SK-MEL-5 (cell line): ENCODE measurements at regions not wholly inside any gene's neighbourhood (a gene's known extent, or its start where the extent isn't known, plus 50 kb on each side); places are given as distances from the start of the nearest gene placed in this dataset.

ENCODE experiments used
- DNase-seq: peaks from one replicate; pipeline ENCODE4 v3.0.0-alpha.2; 2016; ENCODE audit warnings: low read depth, low spot score
- in situ Hi-C: cut with HindIII; loops from 2 replicates; pipeline ENCODE4 v1.10.0; 2016; ENCODE audit warnings: low sequenced_read_pairs, high pct_unique_total_duplicates, low pct_unique_long_range_greater_than_20kb

DNA sequence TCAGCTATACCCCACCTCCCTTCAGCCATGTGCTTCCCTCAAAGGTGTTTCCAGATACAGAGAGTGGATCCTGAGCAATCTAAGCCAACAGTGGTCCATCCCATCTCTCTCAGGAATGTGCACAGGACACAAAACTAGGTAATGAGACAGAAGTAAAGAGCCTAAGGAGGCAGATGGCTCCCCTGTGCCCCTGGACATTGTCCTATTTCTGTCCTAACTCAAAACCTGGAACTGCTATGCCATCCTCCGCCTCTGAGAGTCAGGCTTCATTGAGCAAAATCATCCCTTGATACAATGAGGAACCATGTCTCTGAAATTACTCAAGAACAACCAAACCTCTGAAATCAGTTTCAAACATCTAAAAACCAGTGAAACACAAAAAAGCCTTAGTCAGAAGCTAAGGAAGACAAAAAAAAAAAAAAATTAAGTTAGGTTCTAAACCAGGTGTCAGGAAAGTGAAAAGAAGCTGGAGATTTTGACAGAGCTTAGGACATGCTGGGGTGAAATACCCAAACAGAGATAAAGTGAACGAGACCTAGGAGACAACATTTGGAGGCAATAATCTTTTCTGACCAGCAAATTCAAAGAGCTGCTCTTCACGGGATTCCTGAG lies 200.3 kb upstream of the PLEKHG7 start:
- peak; percentile 43 for DNase-seq
- in situ Hi-C loops, result no loop called here

DNA sequence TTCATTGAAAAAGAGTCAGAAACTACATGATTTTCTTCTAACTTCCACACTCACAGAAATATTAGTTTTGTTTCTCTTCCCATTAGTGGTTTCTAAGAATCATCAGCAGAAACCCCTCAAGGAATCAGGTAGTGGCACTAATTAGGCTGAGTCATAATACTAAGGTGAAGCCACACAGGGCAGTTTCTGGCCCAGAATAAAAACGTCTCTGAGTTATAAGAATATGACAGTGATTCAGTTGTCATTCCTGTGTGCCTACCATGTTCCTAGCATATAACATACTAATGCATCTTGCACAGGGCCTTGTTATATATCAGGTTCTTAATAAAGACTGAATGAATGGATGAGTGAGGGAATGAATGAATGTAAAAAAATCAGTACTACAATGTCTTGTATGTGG lies 206.0 kb upstream of the PLEKHG7 start:
- DNase-seq, result no peak
- in situ Hi-C loops, result no loop called here

DNA sequence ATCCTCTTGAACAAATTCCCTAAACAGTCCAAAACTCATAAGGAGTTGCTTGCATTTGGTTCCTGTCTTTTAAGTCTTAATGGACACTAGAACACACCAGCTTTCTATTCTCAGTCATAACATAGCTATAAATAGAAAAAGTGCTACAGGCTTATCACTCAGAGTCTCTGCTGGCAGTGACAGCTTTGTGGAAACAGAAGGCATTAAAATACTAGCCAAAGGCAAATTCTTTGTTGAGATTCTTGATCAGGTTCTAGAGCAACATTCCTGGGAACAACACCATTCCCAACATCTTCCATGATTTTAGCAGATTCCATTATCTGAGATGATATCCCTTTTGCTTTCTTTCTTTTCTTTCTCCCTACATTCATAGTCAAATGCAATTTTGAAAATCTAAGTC lies 207.7 kb upstream of the PLEKHG7 start:
- in situ Hi-C loops, result no loop called here
- DNase-seq, result no peak

DNA sequence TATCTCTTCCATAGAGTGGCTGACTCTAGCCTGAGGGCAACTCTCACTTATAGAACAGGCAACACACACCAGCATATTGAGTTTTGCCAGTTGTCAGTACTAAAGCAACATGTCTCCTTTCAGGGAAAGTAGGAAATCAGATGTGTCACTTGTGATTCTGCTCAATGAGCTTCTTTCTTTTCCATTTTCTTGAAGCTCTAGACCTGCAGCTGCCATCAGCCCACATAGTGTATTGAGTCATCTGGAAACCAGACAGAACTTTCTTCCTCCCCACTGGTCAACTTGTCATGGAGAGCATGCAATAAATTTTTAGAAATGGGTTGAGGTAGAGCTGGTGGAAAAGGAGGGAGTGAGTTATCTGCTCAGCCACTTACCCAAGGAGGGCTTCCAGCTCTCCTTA lies 209.0 kb upstream of the PLEKHG7 start:
- DNase-seq, result peak; percentile 32
- in situ Hi-C loops, result no loop called here

DNA sequence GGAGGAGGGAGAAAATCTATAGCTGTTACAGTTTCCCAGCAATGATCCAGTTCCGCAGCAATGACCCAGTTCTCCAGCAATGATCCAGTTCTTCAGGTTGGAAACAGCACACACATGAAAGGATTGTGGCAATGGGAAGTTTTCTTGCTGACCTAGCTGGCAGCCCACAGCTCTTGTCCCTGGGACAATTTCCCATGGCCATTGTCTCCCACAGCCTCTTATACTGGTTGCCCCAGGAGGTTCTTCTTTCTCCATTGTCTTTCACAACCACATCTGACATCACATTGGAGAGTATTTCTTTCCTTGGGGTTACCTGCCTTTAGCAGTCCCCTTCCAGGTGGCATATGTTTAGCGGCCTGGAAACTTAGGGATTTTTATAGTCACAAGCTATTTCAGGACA lies 209.8 kb upstream of the PLEKHG7 start:
- no peak for DNase-seq
- in situ Hi-C loops, result no loop called here

DNA sequence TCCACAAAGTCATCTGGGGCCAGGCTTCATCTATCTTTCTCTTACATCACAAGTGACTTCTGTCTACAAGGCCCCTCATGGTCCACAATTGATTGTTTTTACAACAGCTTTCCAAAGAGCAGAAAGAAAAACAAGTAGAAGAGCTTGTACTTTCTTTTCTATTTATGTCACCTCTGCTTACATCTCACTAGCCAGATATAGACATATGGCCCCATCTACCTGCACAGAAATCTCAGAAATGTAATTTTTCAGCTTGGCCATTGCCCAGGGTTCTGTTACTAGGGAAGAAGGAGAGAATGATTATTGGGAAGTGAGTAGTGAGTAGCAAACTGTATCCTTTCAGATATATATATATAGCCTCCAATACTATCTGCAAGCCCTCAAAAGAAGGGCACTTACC lies 210.5 kb upstream of the PLEKHG7 start:
- in situ Hi-C loops, result no loop called here
- DNase-seq, result no peak

DNA sequence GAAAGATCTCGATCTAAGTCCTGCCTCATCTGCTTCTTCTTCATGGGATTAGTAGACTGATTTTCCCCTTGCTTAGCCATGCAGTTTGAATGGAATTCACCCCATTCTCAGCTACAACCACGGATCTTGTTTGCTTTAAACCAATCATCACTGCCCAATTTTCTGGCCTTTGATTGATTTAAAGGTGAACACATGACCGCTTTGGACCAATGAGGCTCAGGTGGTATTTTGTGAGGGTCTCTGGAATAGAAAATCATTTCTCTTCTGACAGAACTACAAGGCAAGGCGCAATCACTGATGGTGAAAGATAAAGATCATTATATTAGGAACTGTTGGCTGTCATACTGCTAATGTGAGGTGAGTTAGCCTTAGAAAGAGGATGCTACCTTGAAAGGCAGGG lies 213.0 kb upstream of the PLEKHG7 start:
- DNase-seq, result no peak
- in situ Hi-C loops, result no loop called here

DNA sequence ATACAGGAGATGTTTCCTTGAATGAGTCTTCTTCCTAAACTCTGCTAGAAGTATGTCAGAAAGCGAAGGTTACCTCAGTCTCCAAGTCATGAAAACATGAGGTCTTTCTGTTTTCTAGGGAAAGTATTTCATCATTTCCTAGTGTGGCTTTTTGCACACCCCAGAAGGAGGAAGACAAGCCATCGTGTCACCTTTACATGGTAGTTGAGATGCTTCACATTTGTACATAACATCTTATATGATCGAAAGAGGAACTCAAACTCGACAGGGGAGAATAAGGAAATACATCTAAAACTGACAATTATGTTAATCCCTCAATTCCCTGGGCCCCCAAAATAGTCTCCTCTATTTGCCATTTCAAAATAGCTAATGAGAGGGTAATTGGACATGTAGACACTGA lies 214.1 kb upstream of the PLEKHG7 start:
- DNase-seq, result no peak
- in situ Hi-C loops, result no loop called here

DNA sequence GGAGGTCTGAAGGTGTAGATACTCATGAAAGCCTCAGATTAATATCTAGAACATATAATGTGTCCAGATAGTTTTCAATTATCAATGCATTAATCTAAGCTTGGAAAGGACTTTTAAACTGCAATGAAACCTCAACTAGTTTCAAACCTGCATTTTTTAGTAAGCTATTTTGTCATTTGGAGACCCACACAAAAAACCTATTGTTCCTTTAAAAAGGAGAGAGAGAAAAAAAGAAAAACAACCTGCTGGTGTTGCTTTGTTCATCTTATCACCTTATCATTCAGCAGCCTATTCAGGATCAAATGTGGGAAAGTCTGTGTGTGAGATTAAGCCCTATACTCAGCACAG lies 215.7 kb upstream of the PLEKHG7 start:
- DNase-seq, result no peak
- in situ Hi-C loops, result no loop called here

DNA sequence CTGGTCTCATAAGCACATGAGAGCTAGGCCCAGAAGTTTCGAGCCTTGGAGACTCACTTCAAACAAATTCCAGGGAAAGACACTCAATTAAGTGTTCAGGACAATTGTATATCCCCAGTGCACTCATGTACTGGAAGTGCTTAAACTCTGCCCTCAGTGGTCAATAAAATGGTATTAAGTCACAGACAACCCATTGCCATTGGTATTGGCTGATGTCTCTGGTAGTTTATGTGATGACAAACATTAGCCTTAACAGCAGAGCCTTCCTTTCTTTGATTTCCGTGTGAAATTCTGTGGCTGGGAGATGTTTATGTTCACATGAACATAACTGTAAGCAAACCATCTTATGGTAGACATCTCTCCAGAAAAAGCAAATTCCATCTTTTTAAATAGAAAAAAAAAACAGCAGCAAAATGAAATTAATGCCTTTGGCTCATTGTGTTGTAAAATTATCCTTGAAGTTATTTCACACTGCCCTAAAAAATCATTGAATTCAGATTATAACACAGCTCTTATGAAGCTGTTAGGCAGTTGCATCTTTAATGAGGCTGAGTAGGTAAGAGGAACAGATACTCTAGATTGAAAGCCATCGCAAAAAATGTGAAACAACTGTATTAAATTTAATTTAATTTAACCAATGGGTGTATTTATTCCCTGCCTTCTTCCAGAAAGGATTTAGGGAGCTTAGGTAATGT lies 216.2 kb upstream of the PLEKHG7 start:
- in situ Hi-C loops, result no loop called here

DNA sequence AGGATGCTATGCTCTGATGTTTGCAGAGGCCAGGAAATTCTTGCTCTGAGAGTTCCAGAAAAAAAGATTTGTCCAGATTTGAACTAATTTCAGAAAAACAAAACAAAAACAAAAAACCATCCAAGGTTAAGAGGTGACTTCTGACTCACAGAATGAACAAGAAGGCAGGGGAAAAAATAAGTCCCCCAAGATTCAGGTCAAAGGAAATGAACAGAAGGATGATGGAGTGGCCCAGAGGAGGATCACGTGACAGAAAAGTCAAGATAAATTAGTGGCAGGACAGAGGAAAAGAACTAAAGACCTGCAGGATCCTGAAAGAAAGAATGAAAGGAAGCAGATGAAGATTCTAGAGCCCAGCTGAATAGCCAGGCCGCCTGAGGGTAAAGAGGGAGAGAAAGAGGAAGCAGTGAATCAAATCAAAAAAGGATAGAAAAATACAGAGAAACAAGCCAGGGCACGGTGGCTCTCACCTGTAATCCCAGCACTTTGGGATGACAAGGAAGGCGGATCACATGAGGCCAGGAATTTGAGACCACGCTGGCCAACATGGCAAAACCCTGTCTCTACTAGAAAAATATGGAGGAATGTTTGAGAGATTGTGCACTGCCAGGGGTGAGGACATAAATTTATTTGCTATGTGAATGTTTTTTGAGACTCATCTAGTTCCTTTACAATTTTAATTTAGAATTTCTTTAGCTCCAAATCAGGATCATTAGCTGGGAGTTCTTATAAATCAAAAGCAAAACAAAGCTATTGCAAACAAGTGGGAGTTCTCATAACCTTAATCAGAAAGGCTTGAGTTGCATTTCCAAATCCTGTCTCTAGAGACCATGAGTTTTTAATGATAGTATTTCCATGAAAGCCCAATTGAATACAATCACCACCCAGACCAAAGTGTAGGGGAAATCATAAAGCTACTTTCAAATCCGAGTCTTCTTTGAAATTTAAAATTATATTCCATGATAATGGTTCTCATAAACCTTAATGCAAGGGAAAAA lies 217.1 kb upstream of the PLEKHG7 start:
- DNase-seq, result peak; percentile 19
- in situ Hi-C loops, result no loop called here

More for the DNA sequence above, 216.2 kb upstream of the PLEKHG7 start:
- no peak for DNase-seq

DNA sequence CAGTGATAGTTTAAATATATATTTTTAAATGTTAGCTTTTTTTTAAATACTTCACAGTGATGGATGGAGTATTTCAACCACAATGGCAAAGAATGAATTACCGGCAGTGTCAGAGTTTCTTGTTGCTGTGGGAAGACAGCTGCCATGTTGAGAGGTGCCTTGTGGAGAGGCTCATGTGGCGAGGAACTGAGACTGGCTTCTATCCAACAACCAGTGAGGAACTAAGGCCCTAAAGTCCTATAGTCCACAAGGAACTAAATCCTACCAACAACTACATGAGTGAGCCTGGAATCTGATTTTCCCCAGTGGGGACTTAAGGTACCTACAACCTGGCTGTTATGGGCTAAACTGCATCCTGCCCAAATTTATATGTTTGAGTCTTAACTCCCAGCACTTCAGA lies 220.2 kb upstream of the PLEKHG7 start:
- DNase-seq, result no peak
- in situ Hi-C loops, result no loop called here

DNA sequence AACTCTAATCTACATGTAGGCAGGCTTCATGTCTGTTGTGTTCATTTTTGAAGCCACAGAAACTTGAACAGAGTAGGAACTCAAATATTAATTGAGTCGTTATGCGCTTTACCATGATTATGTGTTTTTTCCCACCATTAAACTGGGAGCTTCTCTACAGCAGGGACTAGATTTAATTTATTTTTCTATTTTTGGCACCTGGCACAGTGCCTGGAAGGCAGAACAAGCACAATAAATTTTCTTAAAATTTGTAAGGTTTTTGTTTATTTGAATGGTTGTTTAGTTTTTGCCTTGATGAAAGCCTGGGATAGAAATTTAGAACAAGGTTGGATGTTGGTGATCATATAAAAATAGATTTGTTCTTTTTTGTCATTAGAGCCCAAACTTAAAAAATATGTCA lies 221.7 kb upstream of the PLEKHG7 start:
- in situ Hi-C loops, result no loop called here
- no peak for DNase-seq

DNA sequence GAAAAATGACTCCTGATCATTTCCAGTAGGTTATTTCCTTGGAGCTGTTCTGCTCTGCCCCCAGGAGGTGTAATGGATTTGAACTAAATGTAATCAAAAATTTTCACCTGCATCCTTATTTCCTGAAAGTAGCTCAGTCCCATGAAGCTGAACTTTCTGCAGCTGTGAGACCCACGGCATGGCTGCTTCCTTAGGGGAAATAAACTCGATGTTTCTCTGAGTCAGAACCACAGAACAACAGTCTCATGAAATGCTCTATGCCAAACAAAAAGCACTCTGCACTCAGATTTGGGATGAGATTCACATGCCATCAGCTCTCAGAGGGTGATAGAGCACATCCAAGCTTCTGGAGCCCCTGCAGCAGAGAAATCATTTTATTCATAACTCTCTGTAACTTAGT lies 224.1 kb upstream of the PLEKHG7 start:
- in situ Hi-C loops, result no loop called here
- no peak for DNase-seq

DNA sequence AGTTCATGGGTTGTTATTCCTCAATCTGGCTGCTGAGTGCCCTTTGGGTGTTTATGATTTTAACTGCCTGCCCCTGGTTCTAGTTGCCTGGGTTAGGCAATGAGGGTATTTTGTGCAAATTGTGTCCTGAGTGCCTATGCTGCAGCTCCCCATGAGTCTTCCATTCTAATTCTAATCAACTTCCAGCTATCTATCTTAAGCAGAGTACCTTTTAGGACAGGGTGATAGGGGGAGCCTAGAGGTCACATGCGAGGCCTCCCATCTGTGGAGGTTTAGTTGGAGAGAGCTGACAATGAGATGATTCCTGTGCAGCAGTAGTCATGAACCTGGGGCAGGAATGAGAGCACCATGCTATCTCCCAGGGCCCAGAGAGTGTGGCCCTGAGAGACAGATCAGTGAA lies 225.9 kb upstream of the PLEKHG7 start:
- no peak for DNase-seq
- in situ Hi-C loops, result no loop called here

DNA sequence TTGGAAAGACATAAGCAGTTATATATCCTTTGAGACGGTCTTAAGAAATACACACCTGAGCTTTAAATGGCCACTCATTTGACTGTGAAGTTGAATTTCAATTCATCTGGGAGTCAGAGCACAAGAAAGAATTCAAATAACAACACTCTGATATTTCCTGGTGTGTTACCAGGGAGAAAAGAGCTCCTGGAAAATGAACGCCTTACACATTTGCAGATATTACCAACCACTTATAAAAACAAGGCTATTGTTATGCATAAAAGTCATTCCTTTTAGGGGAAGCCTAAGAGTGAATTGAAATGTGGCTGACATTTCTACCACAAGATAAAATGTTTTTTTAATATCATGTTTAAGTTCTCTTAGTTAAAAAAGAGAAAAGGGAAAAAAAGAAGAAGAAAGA lies 229.2 kb upstream of the PLEKHG7 start:
- in situ Hi-C loops, result no loop called here
- DNase-seq, result no peak

DNA sequence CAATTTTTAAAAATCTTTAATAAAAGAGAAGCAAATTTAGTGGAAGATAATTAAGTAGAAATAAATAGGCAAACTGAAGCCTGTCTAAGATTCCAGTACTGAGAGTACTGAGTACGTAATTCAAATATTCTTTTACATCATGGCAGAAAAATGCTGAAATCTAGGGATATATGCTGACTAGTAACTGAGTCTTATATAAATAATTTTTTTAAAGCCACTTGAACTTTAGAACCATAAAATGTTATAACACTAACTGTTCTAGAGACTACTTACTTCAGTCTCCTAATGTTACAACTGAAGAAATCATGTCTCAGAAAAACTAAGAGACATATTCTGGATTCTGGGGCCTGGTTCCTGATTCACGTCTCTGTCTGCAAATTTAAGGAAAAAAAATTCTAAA lies 230.6 kb upstream of the PLEKHG7 start:
- in situ Hi-C loops, result no loop called here

DNA sequence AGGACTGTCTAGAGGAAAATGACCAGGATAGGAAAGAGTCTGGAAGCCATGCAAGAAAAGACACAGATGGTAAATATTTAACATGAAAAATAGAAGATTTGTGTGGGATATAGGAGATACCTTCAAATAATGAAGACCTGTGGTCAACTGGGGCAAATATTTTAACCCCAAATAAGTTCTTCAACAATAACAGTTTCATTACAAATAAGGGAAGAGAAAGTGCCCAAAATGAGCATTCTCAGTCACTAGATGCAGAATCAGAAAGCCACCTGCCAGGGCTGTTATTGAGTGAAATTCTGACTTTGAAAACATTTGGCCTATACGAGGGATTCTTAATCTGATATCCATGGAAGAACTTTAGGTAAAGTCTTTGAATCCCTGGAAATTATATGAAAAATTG lies 231.2 kb upstream of the PLEKHG7 start:
- no peak for DNase-seq
- in situ Hi-C loops, result no loop called here

More for the DNA sequence above, 230.6 kb upstream of the PLEKHG7 start:
- DNase-seq, result no peak

DNA sequence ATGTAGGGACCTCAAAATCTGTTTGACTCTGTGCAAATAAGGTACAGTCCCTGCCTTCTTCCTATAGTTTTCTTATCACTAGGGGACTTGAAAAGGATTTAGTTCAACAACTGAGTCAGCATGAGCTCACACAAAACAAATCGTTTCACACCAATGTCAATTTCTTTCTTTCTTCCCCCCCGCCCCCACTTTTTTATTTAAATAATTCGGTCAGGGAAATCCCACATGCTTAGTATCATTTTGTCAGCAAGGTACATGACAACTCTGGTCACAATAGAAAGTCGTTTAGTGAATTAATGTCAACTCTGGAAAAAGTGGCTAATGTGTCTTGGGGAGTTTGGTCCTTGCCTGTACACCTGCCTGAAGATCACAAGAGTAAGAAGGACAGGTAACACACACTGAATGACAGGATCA lies 232.2 kb upstream of the PLEKHG7 start:
- DNase-seq, result no peak
- in situ Hi-C loops, result no loop called here
